HEK293 (cell line): ENCODE measurements at regions not wholly inside any gene's neighbourhood (a gene's known extent, or its start where the extent isn't known, plus 50 kb on each side); places are given as distances from the start of the nearest gene placed in this dataset.

Experiments
- CTCF ChIA-PET: fragments of 350-600 bp; formaldehyde crosslinking; extraction: SDS; loops from one replicate; lab custom pipeline; 2021; ENCODE audit warnings: antibody characterized with exemption; lab: Yijun Ruan, JAX
- POLR2A ChIA-PET: fragments of 300-600 bp; formaldehyde crosslinking; extraction: SDS; loops from one replicate; lab custom pipeline; 2020; ENCODE audit warnings: antibody characterized with exemption, inconsistent platforms; lab: Yijun Ruan, JAX
- H3K27ac ChIP-seq: fragments of 200-500 bp; sonication (Bioruptor generic); 2 replicates; pipeline ENCODE4 v1.5.1; 2014; ENCODE audit warnings: low read depth, low read length, control low read depth, inconsistent platforms; ENCODE audit errors: extremely low read depth
- H3K36me3 ChIP-seq, 2 experiments: fragments of 200-500 bp in 1 of 2; sonication (Bioruptor generic) in 1 of 2; 1 replicate in 1 of 2; 2 replicates in 1 of 2; pipeline ENCODE4 v1.5.1; 2014 to 2017; ENCODE audit warnings: inconsistent platforms in 2 of 2, low read length in 2 of 2; ENCODE audit not compliant: control insufficient read depth in 2 of 2, insufficient read depth in 1 of 2
- H3K4me1 ChIP-seq: fragments of 200-500 bp; sonication (Bioruptor generic); 2 replicates; pipeline ENCODE4 v1.5.1; 2014; ENCODE audit warnings: mild to moderate bottlenecking, low read length, inconsistent platforms; ENCODE audit not compliant: control insufficient read depth, insufficient read depth
- H3K4me3 ChIP-seq: 2 replicates; pipeline ENCODE4 v1.5.1; 2011; ENCODE audit warnings: low read depth, mild to moderate bottlenecking, control low read depth, low read length, moderate library complexity
- H3K9me3 ChIP-seq: fragments of 200-500 bp; sonication (Bioruptor generic); 2 replicates; pipeline ENCODE4 v1.5.1; 2014; ENCODE audit warnings: low read depth, low read length, inconsistent platforms; ENCODE audit not compliant: control insufficient read depth, insufficient read depth
- AEBP2 ChIP-seq: fragments of 450-650 bp; formaldehyde crosslinking; IDR thresholded peaks from 2 replicates; pipeline ENCODE4 v1.5.1; 2016; ENCODE audit warnings: missing biosample characterization, missing genetic modification characterization, borderline replicate concordance
- GLI4 ChIP-seq: fragments of 450-650 bp; formaldehyde crosslinking; IDR thresholded peaks from 2 replicates; pipeline ENCODE4 v1.5.1; 2016; ENCODE audit warnings: missing biosample characterization, missing genetic modification characterization
- HIC1 ChIP-seq: fragments of 450-650 bp; formaldehyde crosslinking; IDR thresholded peaks from 2 replicates; pipeline ENCODE4 v1.5.1; 2016; ENCODE audit warnings: missing biosample characterization, missing genetic modification characterization
- MYNN ChIP-seq: fragments of 450-650 bp; formaldehyde crosslinking; IDR thresholded peaks from 2 replicates; pipeline ENCODE4 v1.5.1; 2016; ENCODE audit warnings: missing biosample characterization, missing genetic modification characterization, borderline replicate concordance
- OVOL3 ChIP-seq: fragments of 450-650 bp; formaldehyde crosslinking; IDR thresholded peaks from 2 replicates; pipeline ENCODE4 v1.5.1; 2016; ENCODE audit warnings: missing biosample characterization, missing genetic modification characterization
- RBAK ChIP-seq: fragments of 450-650 bp; formaldehyde crosslinking; IDR thresholded peaks from 2 replicates; pipeline ENCODE4 v1.5.1; 2016; ENCODE audit warnings: missing biosample characterization, missing genetic modification characterization
- TRIM28 ChIP-seq: IDR thresholded peaks from 2 replicates; pipeline ENCODE4 v1.6.1; 2011; ENCODE audit warnings: low read length, control low read depth, borderline replicate concordance
- YY2 ChIP-seq: fragments of 450-650 bp; formaldehyde crosslinking; IDR thresholded peaks from 2 replicates; pipeline ENCODE4 v1.5.1; 2016; ENCODE audit warnings: missing biosample characterization, missing genetic modification characterization
- ZNF239 ChIP-seq: fragments of 450-650 bp; formaldehyde crosslinking; IDR thresholded peaks from 2 replicates; pipeline ENCODE4 v1.5.1; 2016; ENCODE audit warnings: missing biosample characterization, missing genetic modification characterization
- ZNF391 ChIP-seq: fragments of 450-650 bp; formaldehyde crosslinking; IDR thresholded peaks from 2 replicates; pipeline ENCODE4 v1.5.1; 2016; ENCODE audit warnings: low read depth, missing biosample characterization, missing genetic modification characterization, borderline replicate concordance
- ZNF416 ChIP-seq: fragments of 450-650 bp; formaldehyde crosslinking; IDR thresholded peaks from 2 replicates; pipeline ENCODE4 v1.5.1; 2016; ENCODE audit warnings: missing biosample characterization, missing genetic modification characterization
- ZNF571 ChIP-seq: fragments of 450-650 bp; formaldehyde crosslinking; IDR thresholded peaks from 2 replicates; pipeline ENCODE4 v1.5.0; 2017; ENCODE audit warnings: missing biosample characterization, missing genetic modification characterization
- ZNF624 ChIP-seq: fragments of 450-650 bp; formaldehyde crosslinking; IDR thresholded peaks from 2 replicates; pipeline ENCODE4 v1.5.1; 2017; ENCODE audit warnings: missing biosample characterization, missing genetic modification characterization
- ZNF776 ChIP-seq: fragments of 450-650 bp; formaldehyde crosslinking; IDR thresholded peaks from 2 replicates; pipeline ENCODE4 v1.5.0; 2017; ENCODE audit warnings: missing biosample characterization, missing genetic modification characterization, borderline replicate concordance
- ZSCAN16 ChIP-seq: fragments of 450-650 bp; formaldehyde crosslinking; IDR thresholded peaks from 2 replicates; pipeline ENCODE4 v1.5.1; 2016; ENCODE audit warnings: missing biosample characterization, missing genetic modification characterization
- TF ChIP-seq, protein P1 (sequence below): fragments of 450-650 bp; formaldehyde crosslinking; IDR thresholded peaks from 2 replicates; pipeline ENCODE4 v1.5.1; 2017; ENCODE audit warnings: missing biosample characterization, missing genetic modification characterization
- TF ChIP-seq, protein P2 (sequence below): fragments of 450-650 bp; formaldehyde crosslinking; IDR thresholded peaks from 2 replicates; pipeline ENCODE4 v1.5.1; 2017; ENCODE audit warnings: missing biosample characterization, missing genetic modification characterization
- TF ChIP-seq, protein P3 (sequence below): fragments of 450-650 bp; formaldehyde crosslinking; IDR thresholded peaks from 2 replicates; pipeline ENCODE4 v1.5.1; 2016; ENCODE audit warnings: missing biosample characterization, missing genetic modification characterization, borderline replicate concordance

DNA sequence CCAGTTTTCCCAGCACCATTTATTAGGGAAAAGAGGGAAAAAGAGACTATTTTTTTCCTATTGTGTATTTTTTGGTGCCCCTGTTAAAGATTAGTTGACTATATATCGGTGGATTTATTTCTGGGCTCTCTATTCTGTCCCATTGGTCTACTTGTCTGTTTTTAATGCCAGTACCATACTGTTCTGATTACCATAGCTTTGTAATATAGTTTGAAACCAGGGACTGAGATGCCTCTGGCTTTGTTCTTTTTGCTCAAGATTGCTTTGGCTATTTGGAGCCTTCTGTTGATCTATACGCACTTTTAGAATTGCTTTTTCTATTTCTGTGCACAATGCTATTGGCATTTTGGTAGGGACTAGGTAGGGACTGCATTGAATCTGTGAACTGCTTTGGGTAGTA is 151.7 kb downstream of the ADCYAP1 start:
- CTCF ChIA-PET, result no interaction called here
- H3K27ac ChIP-seq, result no peak overlapping the region
- POLR2A ChIA-PET, result no interaction called here
- TF ChIP-seq ZNF391 (tag by site-specific recombination) (no peak), AEBP2 (no peak), OVOL3 (no peak), ZNF776 (tag by site-specific recombination) (no peak), ZNF571 (tag by site-specific recombination) (no peak), HIC1 (tag by site-specific recombination) (no peak), GLI4 (tag by site-specific recombination) (no peak), RBAK (tag by site-specific recombination) (no peak), TRIM28 (no peak), MYNN (tag by site-specific recombination) (no peak)
- TF ChIP-seq, protein P1, sequence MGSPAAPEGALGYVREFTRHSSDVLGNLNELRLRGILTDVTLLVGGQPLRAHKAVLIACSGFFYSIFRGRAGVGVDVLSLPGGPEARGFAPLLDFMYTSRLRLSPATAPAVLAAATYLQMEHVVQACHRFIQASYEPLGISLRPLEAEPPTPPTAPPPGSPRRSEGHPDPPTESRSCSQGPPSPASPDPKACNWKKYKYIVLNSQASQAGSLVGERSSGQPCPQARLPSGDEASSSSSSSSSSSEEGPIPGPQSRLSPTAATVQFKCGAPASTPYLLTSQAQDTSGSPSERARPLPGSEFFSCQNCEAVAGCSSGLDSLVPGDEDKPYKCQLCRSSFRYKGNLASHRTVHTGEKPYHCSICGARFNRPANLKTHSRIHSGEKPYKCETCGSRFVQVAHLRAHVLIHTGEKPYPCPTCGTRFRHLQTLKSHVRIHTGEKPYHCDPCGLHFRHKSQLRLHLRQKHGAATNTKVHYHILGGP, result no peak
- TF ChIP-seq, all 188 proteins: peak for 0
- H3K36me3 ChIP-seq, result no peaks in the 10 kb centered on the region
- H3K9me3 ChIP-seq, result no peaks in the 10 kb centered on the region; the same call in 1 of the 2 replicates
- H3K4me3 ChIP-seq, result no peak overlapping the region
- no peaks in the 10 kb centered on the region for H3K4me1 ChIP-seq

DNA sequence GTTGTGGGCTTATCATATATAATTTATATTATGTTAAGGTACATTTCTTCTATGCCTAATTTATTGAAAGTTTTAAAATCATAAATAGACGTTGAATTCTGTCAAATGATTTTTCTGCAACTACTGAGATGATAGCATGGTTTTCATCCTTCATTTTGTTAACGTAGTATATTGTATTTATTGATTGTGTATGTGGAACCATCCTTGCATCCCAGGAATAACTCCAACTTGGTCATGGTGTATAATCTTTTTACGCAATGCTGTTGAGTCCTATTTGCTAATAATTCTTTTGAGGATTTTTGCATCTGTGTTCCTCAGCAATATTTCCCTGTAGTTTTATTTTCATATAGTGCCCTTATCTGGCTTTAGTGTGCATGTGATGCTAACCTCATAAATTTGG is 152.7 kb downstream of the ADCYAP1 start:
- H3K36me3 ChIP-seq, result no peaks in the 10 kb centered on the region
- H3K27ac ChIP-seq, result no peak overlapping the region
- ChIA-PET CTCF (interaction anchor here (0.6 kb wide), 1 partner anchor 1290 kb away, joined by 3 read pairs; no protein-coding TSS in a partner anchor), POLR2A (no interaction called here)
- no peaks in the 10 kb centered on the region; the same call in 1 of the 2 replicates for H3K9me3 ChIP-seq
- no peaks in the 10 kb centered on the region for H3K4me1 ChIP-seq
- no peak overlapping the region for H3K4me3 ChIP-seq
- TF ChIP-seq, protein P2, sequence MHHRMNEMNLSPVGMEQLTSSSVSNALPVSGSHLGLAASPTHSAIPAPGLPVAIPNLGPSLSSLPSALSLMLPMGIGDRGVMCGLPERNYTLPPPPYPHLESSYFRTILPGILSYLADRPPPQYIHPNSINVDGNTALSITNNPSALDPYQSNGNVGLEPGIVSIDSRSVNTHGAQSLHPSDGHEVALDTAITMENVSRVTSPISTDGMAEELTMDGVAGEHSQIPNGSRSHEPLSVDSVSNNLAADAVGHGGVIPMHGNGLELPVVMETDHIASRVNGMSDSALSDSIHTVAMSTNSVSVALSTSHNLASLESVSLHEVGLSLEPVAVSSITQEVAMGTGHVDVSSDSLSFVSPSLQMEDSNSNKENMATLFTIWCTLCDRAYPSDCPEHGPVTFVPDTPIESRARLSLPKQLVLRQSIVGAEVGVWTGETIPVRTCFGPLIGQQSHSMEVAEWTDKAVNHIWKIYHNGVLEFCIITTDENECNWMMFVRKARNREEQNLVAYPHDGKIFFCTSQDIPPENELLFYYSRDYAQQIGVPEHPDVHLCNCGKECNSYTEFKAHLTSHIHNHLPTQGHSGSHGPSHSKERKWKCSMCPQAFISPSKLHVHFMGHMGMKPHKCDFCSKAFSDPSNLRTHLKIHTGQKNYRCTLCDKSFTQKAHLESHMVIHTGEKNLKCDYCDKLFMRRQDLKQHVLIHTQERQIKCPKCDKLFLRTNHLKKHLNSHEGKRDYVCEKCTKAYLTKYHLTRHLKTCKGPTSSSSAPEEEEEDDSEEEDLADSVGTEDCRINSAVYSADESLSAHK (tag by site-specific recombination), result no peak
- TF ChIP-seq ZSCAN16 (no peak), ZNF624 (tag by site-specific recombination) (no peak), ZNF239 (tag by site-specific recombination) (no peak), YY2 (tag by site-specific recombination) (no peak), ZNF416 (tag by site-specific recombination) (no peak)
- TF ChIP-seq, protein P3, sequence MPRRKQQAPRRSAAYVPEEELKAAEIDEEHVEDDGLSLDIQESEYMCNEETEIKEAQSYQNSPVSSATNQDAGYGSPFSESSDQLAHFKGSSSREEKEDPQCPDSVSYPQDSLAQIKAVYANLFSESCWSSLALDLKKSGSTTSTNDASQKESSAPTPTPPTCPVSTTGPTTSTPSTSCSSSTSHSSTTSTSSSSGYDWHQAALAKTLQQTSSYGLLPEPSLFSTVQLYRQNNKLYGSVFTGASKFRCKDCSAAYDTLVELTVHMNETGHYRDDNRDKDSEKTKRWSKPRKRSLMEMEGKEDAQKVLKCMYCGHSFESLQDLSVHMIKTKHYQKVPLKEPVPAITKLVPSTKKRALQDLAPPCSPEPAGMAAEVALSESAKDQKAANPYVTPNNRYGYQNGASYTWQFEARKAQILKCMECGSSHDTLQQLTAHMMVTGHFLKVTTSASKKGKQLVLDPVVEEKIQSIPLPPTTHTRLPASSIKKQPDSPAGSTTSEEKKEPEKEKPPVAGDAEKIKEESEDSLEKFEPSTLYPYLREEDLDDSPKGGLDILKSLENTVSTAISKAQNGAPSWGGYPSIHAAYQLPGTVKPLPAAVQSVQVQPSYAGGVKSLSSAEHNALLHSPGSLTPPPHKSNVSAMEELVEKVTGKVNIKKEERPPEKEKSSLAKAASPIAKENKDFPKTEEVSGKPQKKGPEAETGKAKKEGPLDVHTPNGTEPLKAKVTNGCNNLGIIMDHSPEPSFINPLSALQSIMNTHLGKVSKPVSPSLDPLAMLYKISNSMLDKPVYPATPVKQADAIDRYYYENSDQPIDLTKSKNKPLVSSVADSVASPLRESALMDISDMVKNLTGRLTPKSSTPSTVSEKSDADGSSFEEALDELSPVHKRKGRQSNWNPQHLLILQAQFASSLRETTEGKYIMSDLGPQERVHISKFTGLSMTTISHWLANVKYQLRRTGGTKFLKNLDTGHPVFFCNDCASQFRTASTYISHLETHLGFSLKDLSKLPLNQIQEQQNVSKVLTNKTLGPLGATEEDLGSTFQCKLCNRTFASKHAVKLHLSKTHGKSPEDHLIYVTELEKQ (tag by site-specific recombination), result no peak
